GDM1 (cell line): ENCODE measurements at regions not wholly inside any gene's neighbourhood (a gene's known extent, or its start where the extent isn't known, plus 50 kb on each side); places are given as distances from the start of the nearest gene placed in this dataset.
A peak's percentile ranks its signal among the peaks of the same experiment; 100 is the strongest.

Source experiments
- DNase-seq: peaks from one replicate; lab custom pipeline; 2025; lab: John Stamatoyannopoulos, UW

- DNase-seq: no peak
Observed at GRCh38 chr6:102582569-102582968, 1189.1 kb downstream of the GRIK2 start.

GRCh38 chr6:102581378-102582124, 1188.0 kb downstream of the GRIK2 start:
- no peak for DNase-seq

GRCh38 chr6:102571236-102571908, 1177.9 kb downstream of the GRIK2 start:
- no peak for DNase-seq

GRCh38 chr6:102562713-102563112, 1169.2 kb downstream of the GRIK2 start:
- DNase-seq: no peak

GRCh38 chr6:102553214-102553613, 1159.7 kb downstream of the GRIK2 start:
- no peak for DNase-seq

GRCh38 chr6:102549221-102549874, 1155.8 kb downstream of the GRIK2 start:
- DNase-seq: no peak

GRCh38 chr6:102525336-102525735, 1131.8 kb downstream of the GRIK2 start:
- DNase-seq: no peak

GRCh38 chr6:102520966-102521365, 1127.5 kb downstream of the GRIK2 start:
- no peak for DNase-seq

- no peak for DNase-seq
Observed at GRCh38 chr6:102517506-102517905, 1124.0 kb downstream of the GRIK2 start.

- no peak for DNase-seq
Observed at GRCh38 chr6:102501615-102502014, 1108.1 kb downstream of the GRIK2 start.

- no peak for DNase-seq
Observed at GRCh38 chr6:102494808-102495207, 1101.3 kb downstream of the GRIK2 start.

- DNase-seq: no peak
Observed at GRCh38 chr6:102493485-102493884, 1100.0 kb downstream of the GRIK2 start.

- no peak for DNase-seq
Observed at GRCh38 chr6:102488729-102489128, 1095.2 kb downstream of the GRIK2 start.

GRCh38 chr6:102485480-102485879, 1092.0 kb downstream of the GRIK2 start:
- no peak for DNase-seq

- DNase-seq: no peak
Observed at GRCh38 chr6:102474041-102474807, 1080.7 kb downstream of the GRIK2 start.

- no peak for DNase-seq
Observed at GRCh38 chr6:102458990-102459389, 1065.5 kb downstream of the GRIK2 start.

- DNase-seq: no peak
Observed at GRCh38 chr6:102438171-102438570, 1044.7 kb downstream of the GRIK2 start.

- peak; percentile 81 for DNase-seq
Observed at GRCh38 chr6:102417368-102417998, 1024.0 kb downstream of the GRIK2 start.

GRCh38 chr6:102415891-102416290, 1022.4 kb downstream of the GRIK2 start:
- DNase-seq: no peak

- DNase-seq: no peak
Observed at GRCh38 chr6:102411796-102412195, 1018.3 kb downstream of the GRIK2 start.

GRCh38 chr6:102407886-102408741, 1014.6 kb downstream of the GRIK2 start:
- no peak for DNase-seq
